IMR-90 (cell line): ENCODE measurements at regions not wholly inside any gene's neighbourhood (a gene's known extent, or its start where the extent isn't known, plus 50 kb on each side); places are given as distances from the start of the nearest gene placed in this dataset.

Experiments
- ATAC-seq: fragments of 200-7000 bp; cut with Tn5 transposase; 2 replicates; pipeline ENCODE4 v1.9.1; 2020; ENCODE audit warnings: low read depth, mild to moderate bottlenecking, moderate library complexity
- BruUV-seq: library from RNA; stranded (reverse); fragments of 400-500 nt; replicated peaks from 2 replicates; lab custom pipeline; 2021; lab: Mats Ljungman, UMichigan
- CTCF ChIA-PET: fragments of 300-600 bp; formaldehyde crosslinking; extraction: SDS; loops from one replicate; lab custom pipeline; 2021; ENCODE audit warnings: antibody characterized with exemption; lab: Yijun Ruan, JAX
- POLR2A ChIA-PET: fragments of 300-600 bp; sonication (Branson Sonifier 250); formaldehyde crosslinking; loops from one replicate; lab custom pipeline; 2022; ENCODE audit warnings: antibody characterized with exemption; ENCODE audit not compliant: unreplicated experiment; lab: Charles Lee
- DNase-seq: peaks from one replicate; pipeline ENCODE4 v3.0.0; 2013
- H2AFZ ChIP-seq: replicated peaks from 2 replicates; pipeline ENCODE3; 2013; ENCODE audit warnings: low read length, mild to moderate bottlenecking; ENCODE audit not compliant: poor library complexity
- H2AK5ac ChIP-seq: 2 replicates; pipeline ENCODE4 v1.6.1; 2013; ENCODE audit warnings: low read depth, low read length, inconsistent platforms
- H2AK9ac ChIP-seq: replicated peaks from 2 replicates; pipeline ENCODE3; 2013; ENCODE audit warnings: mild to moderate bottlenecking, low read depth, low read length, moderate library complexity; ENCODE audit not compliant: poor library complexity
- H2BK120ac ChIP-seq: 2 replicates; pipeline ENCODE4 v1.6.1; 2013; ENCODE audit warnings: low read depth, low read length, inconsistent platforms
- H2BK15ac ChIP-seq: 3 replicates; pipeline ENCODE4 v1.6.1; 2013; ENCODE audit warnings: low read depth, low read length, inconsistent platforms
- H2BK20ac ChIP-seq: 2 replicates; pipeline ENCODE4 v1.6.1; 2013; ENCODE audit warnings: low read depth, mild to moderate bottlenecking, inconsistent platforms, low read length, moderate library complexity
- H2BK5ac ChIP-seq: 2 replicates; pipeline ENCODE4 v1.6.1; 2013; ENCODE audit warnings: mild to moderate bottlenecking, low read depth, low read length, inconsistent platforms; ENCODE audit not compliant: poor library complexity, severe bottlenecking
- H3K14ac ChIP-seq: replicated peaks from 2 replicates; pipeline ENCODE4 v1.6.1; 2013; ENCODE audit warnings: low read depth, low read length, inconsistent platforms
- H3K18ac ChIP-seq: 2 replicates; pipeline ENCODE4 v1.6.1; 2013; ENCODE audit warnings: low read depth, low read length, control low read depth
- H3K23ac ChIP-seq: 2 replicates; pipeline ENCODE4 v1.6.1; 2013; ENCODE audit warnings: low read depth, low read length, inconsistent platforms
- H3K27ac ChIP-seq: 2 replicates; pipeline ENCODE4 v1.5.1; 2013; ENCODE audit warnings: mild to moderate bottlenecking, control low read depth, low read length; ENCODE audit not compliant: insufficient read depth
- H3K27me3 ChIP-seq: 2 replicates; pipeline ENCODE4 v1.6.1; 2013; ENCODE audit warnings: low read length; ENCODE audit not compliant: control insufficient read depth, insufficient read depth
- H3K36me3 ChIP-seq: 2 replicates; pipeline ENCODE4 v1.6.1; 2013; ENCODE audit warnings: low read length, mixed read lengths; ENCODE audit not compliant: control insufficient read depth, insufficient read depth
- H3K4ac ChIP-seq: 2 replicates; pipeline ENCODE4 v1.6.1; 2013; ENCODE audit warnings: low read depth, low read length, inconsistent platforms
- H3K4me1 ChIP-seq: 2 replicates; pipeline ENCODE4 v1.6.1; 2013; ENCODE audit warnings: low read length, mixed read lengths; ENCODE audit not compliant: control insufficient read depth, insufficient read depth
- H3K4me2 ChIP-seq: 2 replicates; pipeline ENCODE4 v1.6.1; 2013; ENCODE audit warnings: low read depth, mild to moderate bottlenecking, control low read depth, low read length, moderate library complexity
- H3K4me3 ChIP-seq: 2 replicates; pipeline ENCODE4 v1.5.1; 2013; ENCODE audit warnings: low read depth, mild to moderate bottlenecking, control low read depth, low read length, moderate library complexity; ENCODE audit not compliant: insufficient read depth
- H3K56ac ChIP-seq: 2 replicates; pipeline ENCODE4 v1.6.1; 2013; ENCODE audit warnings: low read length, inconsistent platforms; ENCODE audit not compliant: insufficient read depth; ENCODE audit errors: extremely low read depth
- H3K79me1 ChIP-seq, 2 experiments: 2 replicates each; pipeline ENCODE4 v1.6.1; 2013; ENCODE audit warnings: low read length in 2 of 2, inconsistent platforms in 1 of 2, low read depth in 1 of 2
- H3K9ac ChIP-seq: 2 replicates; pipeline ENCODE4 v1.6.1; 2013; ENCODE audit warnings: low read depth, low read length, control low read depth
- H3K9me1 ChIP-seq: 2 replicates; pipeline ENCODE4 v1.6.1; 2013; ENCODE audit warnings: low read length, inconsistent platforms; ENCODE audit not compliant: insufficient read depth
- H3K9me3 ChIP-seq: 2 replicates; pipeline ENCODE4 v1.6.1; 2013; ENCODE audit warnings: low read length; ENCODE audit not compliant: control insufficient read depth, insufficient read depth
- H4K20me1 ChIP-seq: 2 replicates; pipeline ENCODE4 v1.6.1; 2013; ENCODE audit warnings: low read length, inconsistent platforms; ENCODE audit not compliant: insufficient read depth
- H4K5ac ChIP-seq: 2 replicates; pipeline ENCODE4 v1.6.1; 2013; ENCODE audit warnings: mild to moderate bottlenecking, low read depth, low read length, control low read depth
- H4K8ac ChIP-seq, 2 experiments: 2 replicates each; pipeline ENCODE4 v1.6.1; 2013; ENCODE audit warnings: low read depth in 2 of 2, low read length in 2 of 2, control low read depth in 1 of 2, inconsistent platforms in 1 of 2
- H4K91ac ChIP-seq: 2 replicates; pipeline ENCODE4 v1.6.1; 2013; ENCODE audit warnings: low read depth, low read length, inconsistent platforms; ENCODE audit not compliant: insufficient read depth
- BHLHE40 ChIP-seq: fragments of 150-350 bp; IDR thresholded peaks from 2 replicates; pipeline ENCODE4 v1.6.1; 2016; ENCODE audit warnings: mild to moderate bottlenecking, low read depth, low read length
- CEBPB ChIP-seq: IDR thresholded peaks from 2 replicates; pipeline ENCODE4 v1.6.1; 2012; ENCODE audit warnings: low read depth, low read length, improper control_type of control experiment
- CHD1 ChIP-seq: IDR thresholded peaks from 2 replicates; pipeline ENCODE4 v1.6.1; 2012; ENCODE audit warnings: low read depth, low read length, improper control_type of control experiment
- CTCF ChIP-seq: conservative IDR thresholded peaks from 2 replicates; pipeline ENCODE4 v1.5.1; 2012; ENCODE audit warnings: mild to moderate bottlenecking, low read depth, low read length, improper control_type of control experiment
- ELK1 ChIP-seq: fragments of 150-350 bp; IDR thresholded peaks from 2 replicates; pipeline ENCODE4 v1.6.1; 2016; ENCODE audit warnings: low read depth, mild to moderate bottlenecking, low read length, moderate library complexity, borderline replicate concordance
- FOS ChIP-seq: fragments of 150-350 bp; IDR thresholded peaks from 2 replicates; pipeline ENCODE4 v1.6.1; 2016; ENCODE audit warnings: low read depth, low read length
- MAFK ChIP-seq: IDR thresholded peaks from 2 replicates; pipeline ENCODE4 v1.6.1; 2012; ENCODE audit warnings: low read depth, low read length, improper control_type of control experiment
- POLR2A ChIP-seq: IDR thresholded peaks from 2 replicates; pipeline ENCODE4 v1.6.1; 2012; ENCODE audit warnings: mild to moderate bottlenecking, low read depth, low read length
- RAD21 ChIP-seq: IDR thresholded peaks from 2 replicates; pipeline ENCODE4 v1.6.1; 2012; ENCODE audit warnings: low read length, improper control_type of control experiment
- RCOR1 ChIP-seq: IDR thresholded peaks from 2 replicates; pipeline ENCODE4 v1.6.1; 2012; ENCODE audit warnings: mild to moderate bottlenecking, low read length, improper control_type of control experiment; ENCODE audit not compliant: insufficient replicate concordance
- RFX5 ChIP-seq: IDR thresholded peaks from 2 replicates; pipeline ENCODE4 v1.8.0; 2012; ENCODE audit warnings: low read depth, mild to moderate bottlenecking, low read length, moderate library complexity
- WGBS, 2 experiments: methylation state at CpG; one replicate each; pipeline versions ENCODE4 v1.1.5 to v1.1.7; 2013; ENCODE audit warnings: missing lambda C conversion rate in 2 of 2; ENCODE audit not compliant: insufficient read length in 1 of 2; ENCODE audit errors: extremely low coverage in 2 of 2; 5-methylcytosine and 5-hydroxymethylcytosine counted together
- dilution Hi-C: fragments of 300-500 bp; cut with HindIII; formaldehyde crosslinking; loops from one replicate; pipeline ENCODE4 v1.14.3; 2018; ENCODE audit warnings: low sequenced_read_pairs; ENCODE audit not compliant: unreplicated experiment
- in situ Hi-C: fragments of 300-500 bp; cut with MboI; formaldehyde crosslinking; loops from 3 replicates; pipeline ENCODE4 v1.14.3; 2019; ENCODE audit warnings: low sequenced_read_pairs, inconsistent platforms, mixed read lengths
- intact Hi-C: fragments of 100-400 bp; cut with micrococcal nuclease; formaldehyde crosslinking; loops from 2 replicates; pipeline ENCODE4 v1.10.0; 2022

GRCh38 chr5:20497356-20497755 is 509.4 kb upstream of the CDH18 start:
- Histone ChIP-seq H3K9ac (no peak overlapping the region), H3K27me3 (no peaks in the 10 kb centered on the region)
- CTCF ChIA-PET: no interaction called here

More at GRCh38 chr5:20497356-20497755, 509.4 kb upstream of the CDH18 start:
- Histone ChIP-seq H3K4me1 (no peaks in the 10 kb centered on the region), H2BK15ac (no peak overlapping the region), H3K4me2 (no peak overlapping the region), H3K23ac (no peak overlapping the region), H3K9me3 (peaks cover 1% of the 10 kb centered on the region; the same call in 1 of the 2 replicates), H3K79me1 (no peaks in the 10 kb centered on the region), H3K4me3 (no peak overlapping the region), H2AK9ac (no peak overlapping the region), H3K9me1 (no peaks in the 10 kb centered on the region), H4K20me1 (no peaks in the 10 kb centered on the region), H3K18ac (no peak overlapping the region), H2AFZ (no peak overlapping the region), H2BK5ac (no peak overlapping the region), H4K8ac (no peak overlapping the region), H3K4ac (no peak overlapping the region), H2AK5ac (no peak overlapping the region), H3K36me3 (no peaks in the 10 kb centered on the region), H3K56ac (no peak overlapping the region), H3K14ac (no peak overlapping the region), H4K5ac (no peak overlapping the region), H2BK120ac (no peak overlapping the region), H3K27ac (no peak overlapping the region), H2BK20ac (no peak overlapping the region), H4K91ac (no peak overlapping the region)
- DNase-seq: no peak
- intact Hi-C loops (no loop called here), dilution Hi-C loops (no loop called here), in situ Hi-C loops (no loop called here)
- TF ChIP-seq POLR2A: no peak
- TF ChIP-seq RFX5: no peak
- TF ChIP-seq ELK1: no peak
- TF ChIP-seq FOS: no peak
- no peak for TF ChIP-seq MAFK
- TF ChIP-seq CEBPB: no peak
- no peak for TF ChIP-seq RAD21
- TF ChIP-seq BHLHE40: no peak
- TF ChIP-seq RCOR1: no peak
- TF ChIP-seq CHD1: no peak
- TF ChIP-seq CTCF: no peak
- POLR2A ChIA-PET: no interaction called here
- ATAC-seq: no peak
- WGBS, 2 experiments: no CpG with 5 or more reads among the region's 2 CpGs
- BruUV-seq: no TSS peak
